GM10266 (cell line): ENCODE measurements at regions not wholly inside any gene's neighbourhood (a gene's known extent, or its start where the extent isn't known, plus 50 kb on each side); places are given as distances from the start of the nearest gene placed in this dataset.
"Not testable (repeated sequence)": the region's sequence is repeated elsewhere in the genome, so short reads cannot be mapped to it uniquely, and the experiment has no call there.

Experiments
- DNase-seq: peaks from one replicate; pipeline ENCODE4 v3.0.0; 2012; ENCODE audit errors: extremely low spot score
- CTCF ChIP-seq: IDR thresholded peaks from 2 replicates; pipeline ENCODE4 v1.5.1; 2012; ENCODE audit warnings: mild to moderate bottlenecking, low read depth; ENCODE audit not compliant: control insufficient read depth, insufficient read depth; ENCODE audit errors: missing control alignments

GRCh38 chr7:8831376-8831775 lies 398.0 kb downstream of the NXPH1 start:
- TF ChIP-seq CTCF = no peak
- no peak for DNase-seq

GRCh38 chr7:8833355-8833754 lies 399.9 kb downstream of the NXPH1 start:
- no peak for DNase-seq
- no peak for TF ChIP-seq CTCF

GRCh38 chr7:8841171-8841570 lies 407.8 kb downstream of the NXPH1 start:
- no peak for TF ChIP-seq CTCF
- no peak for DNase-seq

GRCh38 chr7:8871716-8872115 lies 438.3 kb downstream of the NXPH1 start:
- no peak for DNase-seq
- TF ChIP-seq CTCF = no peak

GRCh38 chr7:8881916-8882315 lies 448.5 kb downstream of the NXPH1 start:
- DNase-seq = no peak

GRCh38 chr7:8885480-8886000 lies 452.1 kb downstream of the NXPH1 start:
- TF ChIP-seq CTCF = no peak
- DNase-seq = no peak

More at GRCh38 chr7:8881916-8882315, 448.5 kb downstream of the NXPH1 start:
- TF ChIP-seq CTCF = no peak

GRCh38 chr7:8890346-8890745 lies 456.9 kb downstream of the NXPH1 start:
- DNase-seq = not testable (repeated sequence)

- no peak for DNase-seq
Measured at GRCh38 chr7:8893775-8894174, 460.4 kb downstream of the NXPH1 start.

More at GRCh38 chr7:8893775-8894174, 460.4 kb downstream of the NXPH1 start:
- TF ChIP-seq CTCF = no peak
